Fibroblast of skin of scalp (primary cell): ENCODE measurements at regions not wholly inside any gene's neighbourhood (a gene's known extent, or its start where the extent isn't known, plus 50 kb on each side); places are given as distances from the start of the nearest gene placed in this dataset.

Source experiments
- DNase-seq: peaks from one replicate; pipeline ENCODE4 v3.0.0-alpha.2; 2013

DNA sequence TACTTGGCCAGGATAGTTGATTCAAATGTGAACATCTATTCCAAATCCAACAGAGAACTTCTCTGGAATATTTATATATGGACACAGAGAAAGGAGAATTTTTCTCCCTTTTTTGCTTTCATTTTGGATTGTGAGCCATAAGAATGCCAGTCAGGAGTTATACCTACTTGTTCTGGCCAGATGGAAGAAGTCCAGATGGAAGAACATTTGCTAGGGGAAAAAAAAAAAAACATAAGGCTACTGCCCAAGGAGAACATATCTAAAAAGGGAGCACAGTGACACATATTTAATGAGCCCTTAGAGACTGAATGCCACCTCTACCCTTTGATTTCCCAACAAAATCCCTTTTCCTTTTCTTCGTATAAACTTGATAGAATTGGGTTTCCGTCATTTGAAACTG is 61.7 kb upstream of the PPP2R2B start:
- DNase-seq, result no peak

DNA sequence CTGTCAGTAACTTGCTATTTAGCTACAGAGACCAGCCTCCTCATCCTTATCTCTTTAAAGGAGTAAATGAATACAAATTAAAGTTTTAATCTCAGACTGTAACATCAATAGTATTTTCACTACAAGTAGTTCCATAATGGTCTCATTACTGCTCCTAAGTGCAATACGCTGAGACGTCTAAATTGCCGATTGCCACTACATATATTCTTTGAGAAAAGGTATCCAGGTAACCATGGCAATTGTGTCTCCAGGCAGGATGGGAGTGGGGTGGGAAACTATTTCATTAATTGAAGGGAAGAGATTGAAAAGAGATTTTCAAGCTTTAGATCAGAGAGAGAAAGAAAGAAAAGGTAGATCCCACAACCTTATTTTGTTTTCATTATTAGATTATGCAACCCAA is 65.5 kb upstream of the PPP2R2B start:
- DNase-seq, result no peak

DNA sequence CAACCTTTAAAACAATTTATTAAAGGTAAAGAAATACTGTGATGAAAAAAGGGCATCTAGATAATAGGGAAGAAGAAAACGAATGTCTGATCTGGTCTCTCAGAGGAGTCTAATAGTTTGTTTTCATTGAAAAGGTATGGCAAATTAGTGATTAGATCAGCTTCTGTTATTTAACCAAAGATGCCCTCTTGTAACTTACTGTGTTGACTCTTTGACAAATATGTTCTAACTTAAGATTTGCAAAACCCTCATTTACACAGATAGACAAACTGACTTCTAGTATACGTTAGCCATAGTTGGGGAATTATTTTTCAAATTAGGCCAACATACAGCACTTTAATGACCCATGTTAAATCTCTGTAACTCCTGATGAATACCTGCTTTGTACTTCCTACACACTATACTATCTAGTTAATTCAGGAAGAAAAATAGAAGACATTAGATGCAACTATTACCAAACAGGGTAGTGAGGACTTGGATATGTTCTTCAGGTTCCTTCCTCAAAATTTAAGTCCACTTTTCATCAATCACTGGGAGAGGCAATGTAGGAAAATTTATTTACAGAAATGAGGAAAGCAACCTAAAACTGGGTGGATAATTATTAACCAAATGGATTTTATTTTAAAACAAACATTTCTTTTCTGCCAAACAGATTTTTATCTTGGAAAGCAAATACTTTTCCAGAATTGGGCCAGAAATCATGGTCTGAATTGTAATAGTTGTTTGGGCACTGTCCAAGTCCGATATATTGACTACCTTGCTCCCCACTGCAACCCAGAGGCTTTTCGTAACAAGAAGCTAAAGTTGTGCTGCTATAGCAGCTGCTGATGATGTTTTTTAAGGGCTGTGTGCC is 66.4 kb upstream of the PPP2R2B start:
- no peak for DNase-seq

DNA sequence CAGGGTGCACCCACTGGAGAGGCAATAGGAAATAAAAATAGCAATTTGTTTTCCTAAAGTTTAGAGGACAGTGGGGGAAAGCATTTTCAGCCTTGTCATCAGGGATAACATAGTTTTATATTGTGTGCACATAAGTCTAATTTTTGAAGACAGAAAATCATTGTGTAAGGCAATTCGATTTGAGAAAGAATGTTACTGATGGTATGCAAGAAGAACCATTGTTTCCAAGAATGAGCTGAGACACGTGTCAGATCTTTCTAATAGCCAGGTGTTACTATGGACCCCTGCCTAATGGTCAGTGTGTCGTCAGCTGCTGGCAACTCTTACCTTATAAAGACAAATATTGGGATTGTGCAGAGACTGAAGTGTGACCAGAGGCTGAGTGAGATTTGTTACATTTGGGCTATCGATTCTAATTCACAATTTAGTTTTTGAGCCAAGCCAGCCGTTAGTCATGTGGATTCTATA is 67.1 kb upstream of the PPP2R2B start:
- no peak for DNase-seq

DNA sequence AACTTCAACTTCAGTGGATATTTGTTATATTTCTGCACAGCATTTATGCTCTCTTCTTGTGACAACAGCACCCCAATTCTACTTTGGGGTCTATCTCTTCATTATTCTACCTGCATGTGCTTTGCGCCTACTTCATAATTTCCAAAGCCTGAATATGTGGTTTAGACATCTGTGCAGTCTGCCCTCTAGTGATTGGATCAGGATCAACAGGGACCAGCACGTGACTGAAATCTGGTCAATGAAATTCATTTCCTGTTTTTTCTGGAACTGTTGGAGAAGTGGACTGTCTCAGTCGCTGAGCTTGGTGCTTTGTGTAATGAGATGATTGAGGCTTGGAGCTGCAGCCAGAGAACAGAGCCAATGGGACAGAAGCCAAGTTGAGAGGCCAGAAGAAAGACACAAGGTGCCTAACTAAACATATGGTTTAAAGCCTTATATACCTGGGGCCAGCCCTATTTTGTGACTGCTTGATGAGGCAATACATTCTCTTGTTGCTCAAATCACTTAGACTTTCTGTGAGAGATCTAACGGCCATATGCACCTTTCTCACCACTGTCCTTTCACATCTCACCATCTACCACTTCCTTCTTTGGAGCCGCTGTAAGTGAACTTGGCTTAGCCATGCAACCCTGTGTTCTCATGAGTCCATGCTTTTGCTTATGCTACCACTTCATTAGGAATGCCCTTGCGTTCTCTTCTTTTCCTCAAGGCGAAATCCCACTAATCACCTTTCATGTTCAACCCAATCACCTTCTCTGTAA is 68.8 kb upstream of the PPP2R2B start:
- DNase-seq, result no peak

DNA sequence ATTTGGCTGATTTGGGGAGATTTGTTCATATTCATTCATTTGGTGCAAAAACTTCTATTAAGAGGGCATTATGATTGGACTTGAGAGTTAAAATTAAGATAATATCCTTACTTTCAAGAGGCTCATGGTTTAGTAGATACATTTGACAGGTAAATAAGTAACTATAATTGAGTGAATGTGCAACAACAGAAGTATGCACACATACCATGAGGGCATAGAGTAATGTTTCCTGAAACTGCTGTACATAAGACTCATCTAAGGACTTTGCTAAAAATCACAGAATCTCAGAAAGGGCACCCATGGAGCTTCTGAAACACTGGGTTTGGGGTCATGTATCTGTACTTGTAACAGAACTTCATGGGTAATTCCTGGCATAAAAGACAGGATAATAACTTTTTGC is 70.1 kb upstream of the PPP2R2B start:
- no peak for DNase-seq

DNA sequence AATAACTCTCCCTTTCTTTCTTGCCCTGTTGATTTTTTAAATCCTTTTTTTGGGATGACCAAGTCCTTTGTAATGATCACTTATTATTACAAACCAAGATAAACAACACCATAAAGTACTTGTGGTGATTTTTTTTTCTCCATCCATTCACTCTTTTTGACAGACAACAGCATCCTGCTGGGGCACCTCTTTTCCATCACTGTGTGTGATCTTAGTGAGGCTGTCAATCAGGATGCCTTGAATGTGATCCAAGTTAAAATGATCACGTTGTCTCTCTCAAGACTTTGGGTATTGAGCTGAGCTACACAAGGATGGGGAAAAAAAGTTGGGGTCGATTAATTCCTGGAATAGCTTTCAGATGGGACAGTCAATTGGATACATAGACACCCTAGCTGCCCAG is 73.6 kb upstream of the PPP2R2B start:
- no peak for DNase-seq

DNA sequence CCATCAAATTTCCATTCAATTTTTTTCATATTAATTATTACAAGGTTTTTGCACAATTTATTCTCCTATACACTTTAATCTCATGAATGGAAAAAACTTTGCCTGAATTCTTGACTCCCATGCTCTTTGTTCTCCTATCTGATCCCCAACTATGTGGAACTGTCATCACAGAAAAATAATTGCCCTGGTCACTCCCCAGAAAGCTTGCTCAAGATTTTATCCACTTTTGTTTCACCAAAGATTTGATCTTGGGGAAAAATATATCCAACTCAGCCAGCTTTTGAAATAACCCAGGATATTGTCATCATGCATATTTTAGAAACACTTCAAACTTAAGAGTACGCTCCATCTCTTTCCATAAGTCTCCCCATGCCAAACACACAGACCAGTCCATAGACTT is 77.7 kb upstream of the PPP2R2B start:
- DNase-seq, result no peak

DNA sequence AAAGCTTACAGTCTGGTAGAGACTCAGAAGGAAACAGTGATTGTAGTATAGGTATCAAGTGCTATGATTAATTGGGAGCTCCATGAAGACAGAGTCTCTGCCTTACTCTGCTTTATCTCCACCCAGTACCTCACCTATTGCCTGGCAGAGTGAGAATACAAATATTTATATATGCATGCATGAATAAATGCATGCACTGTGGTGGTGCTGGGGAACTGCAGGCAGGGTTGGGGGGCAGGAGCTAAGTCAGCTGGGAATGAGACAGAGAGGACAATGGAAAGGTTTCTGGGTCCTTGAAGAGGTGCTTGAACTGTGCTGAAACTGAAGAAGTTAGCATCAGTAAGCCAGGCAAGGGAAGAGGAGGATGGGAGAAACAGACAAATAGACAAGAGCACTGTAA is 80.8 kb upstream of the PPP2R2B start:
- DNase-seq, result no peak

DNA sequence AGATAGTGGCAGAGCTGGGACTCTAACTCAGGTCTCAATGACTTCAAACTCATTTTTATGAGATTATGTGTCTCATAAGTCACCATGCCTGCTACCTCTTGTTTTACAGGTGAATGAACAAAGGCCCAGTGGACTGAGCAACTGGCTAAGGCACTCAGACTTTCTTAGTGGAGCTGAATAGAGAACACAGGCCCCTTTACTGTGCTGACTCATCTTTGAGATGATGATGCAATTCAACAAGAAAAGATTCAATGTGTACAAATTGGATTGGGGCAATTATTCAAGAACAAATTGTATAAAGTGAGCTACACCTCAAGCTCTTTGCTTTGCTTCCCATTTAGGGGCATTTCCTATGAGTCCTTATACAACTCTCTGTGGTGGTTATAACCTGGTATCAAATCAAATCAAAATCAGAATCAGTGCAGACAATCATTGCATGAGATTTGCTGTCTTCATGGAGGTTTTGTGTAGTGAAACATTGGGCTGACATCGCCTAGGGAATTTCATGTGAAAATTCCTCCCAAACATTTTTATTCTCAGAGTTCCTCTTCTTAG is 84.3 kb upstream of the PPP2R2B start:
- peak; percentile 29 for DNase-seq

DNA sequence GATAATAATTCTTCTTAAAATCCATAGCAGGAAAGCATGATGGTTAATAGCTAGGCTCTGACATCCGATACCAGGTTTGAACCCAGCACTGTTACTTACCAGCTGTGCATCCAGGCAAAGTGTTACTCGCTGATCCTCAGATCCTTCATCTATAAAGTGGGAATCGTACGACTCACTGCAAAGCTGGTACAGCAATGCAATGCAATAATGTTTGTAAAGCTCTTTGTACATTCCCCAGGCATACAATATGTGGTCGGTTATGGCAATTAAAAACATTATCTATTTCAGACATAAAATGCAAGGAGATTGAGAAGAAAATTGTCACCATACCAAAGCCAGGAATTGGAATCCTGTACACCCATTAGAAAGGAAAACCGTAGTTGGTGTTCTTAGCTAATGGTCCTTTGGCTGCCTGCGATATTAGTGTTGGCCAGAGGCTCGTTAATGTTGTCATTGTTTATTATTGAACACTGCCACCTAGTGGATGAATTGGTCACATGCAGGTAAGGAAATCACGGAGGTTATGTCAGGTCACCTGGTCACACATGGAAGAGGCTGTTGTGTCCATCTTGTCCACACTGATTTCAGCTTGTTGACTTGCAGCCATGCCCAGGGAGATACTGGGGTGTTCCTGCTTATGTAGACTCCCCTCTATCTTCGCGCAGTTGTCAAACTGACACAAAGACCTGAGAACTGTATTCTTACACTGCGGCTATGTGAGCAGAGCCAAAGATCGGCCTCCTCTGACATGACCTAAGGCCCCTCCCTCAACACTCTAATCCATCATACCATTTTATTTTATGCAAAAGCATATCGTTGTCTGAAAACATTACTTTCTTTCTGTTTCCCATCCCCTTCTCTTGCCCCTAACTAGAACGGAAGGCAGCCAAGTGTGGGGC is 87.5 kb upstream of the PPP2R2B start:
- peak; percentile 71 for DNase-seq

DNA sequence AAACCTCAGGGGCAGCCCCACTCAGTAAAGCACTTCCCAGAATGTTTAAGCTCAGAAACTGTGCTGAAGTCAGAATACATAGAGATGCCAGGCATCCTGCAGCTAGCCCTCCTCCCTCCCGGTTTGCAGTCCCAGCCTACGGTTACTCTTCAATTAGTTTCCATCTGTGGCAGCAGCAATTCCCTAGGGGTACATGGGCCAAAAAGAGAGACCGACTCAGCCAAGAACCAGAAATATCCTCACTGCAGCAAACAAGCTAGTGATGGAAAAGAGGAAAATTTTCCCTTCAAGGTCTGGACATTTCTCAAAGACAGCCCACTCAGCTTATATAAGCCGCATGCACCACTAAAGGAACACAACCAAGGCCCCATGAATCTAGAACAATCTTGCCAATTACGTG is 89.1 kb upstream of the PPP2R2B start:
- no peak for DNase-seq

DNA sequence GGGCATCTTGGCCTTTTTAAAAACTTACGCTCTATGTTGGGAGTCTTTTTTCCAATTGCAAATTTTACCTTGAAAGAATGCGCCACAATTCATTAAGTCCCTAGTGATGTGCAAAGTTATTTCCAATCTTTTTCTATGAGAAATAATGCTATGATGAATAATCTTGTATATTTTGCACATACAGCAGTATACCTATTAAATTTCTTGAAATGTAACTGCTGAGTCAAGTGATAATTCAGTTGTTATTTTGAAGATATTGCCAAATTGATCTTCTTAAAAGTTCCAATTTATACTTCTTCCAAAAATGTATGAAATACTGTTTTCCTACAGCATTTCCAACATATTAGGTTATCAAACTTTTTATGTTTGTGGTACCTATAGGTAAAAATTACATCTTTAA is 92.8 kb upstream of the PPP2R2B start:
- no peak for DNase-seq

DNA sequence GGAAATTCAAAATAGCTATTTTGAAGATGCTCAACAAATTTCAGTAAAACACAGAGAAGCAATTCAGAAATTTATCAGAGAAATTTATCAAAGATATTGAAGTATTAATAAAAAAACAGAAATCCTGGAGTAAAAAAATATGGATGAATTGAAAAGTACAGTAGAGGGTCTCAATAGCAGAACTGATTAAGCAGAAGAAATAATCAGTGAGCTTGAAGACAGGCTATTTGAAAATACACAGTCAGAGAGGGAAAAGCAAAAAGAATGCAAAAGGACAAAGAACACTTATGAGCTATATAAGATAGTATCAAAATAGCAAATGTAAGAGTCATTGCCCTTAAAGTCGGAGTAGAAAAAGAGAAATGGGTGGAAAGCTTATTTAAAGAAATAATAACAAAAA is 107.9 kb upstream of the PPP2R2B start:
- no peak for DNase-seq

DNA sequence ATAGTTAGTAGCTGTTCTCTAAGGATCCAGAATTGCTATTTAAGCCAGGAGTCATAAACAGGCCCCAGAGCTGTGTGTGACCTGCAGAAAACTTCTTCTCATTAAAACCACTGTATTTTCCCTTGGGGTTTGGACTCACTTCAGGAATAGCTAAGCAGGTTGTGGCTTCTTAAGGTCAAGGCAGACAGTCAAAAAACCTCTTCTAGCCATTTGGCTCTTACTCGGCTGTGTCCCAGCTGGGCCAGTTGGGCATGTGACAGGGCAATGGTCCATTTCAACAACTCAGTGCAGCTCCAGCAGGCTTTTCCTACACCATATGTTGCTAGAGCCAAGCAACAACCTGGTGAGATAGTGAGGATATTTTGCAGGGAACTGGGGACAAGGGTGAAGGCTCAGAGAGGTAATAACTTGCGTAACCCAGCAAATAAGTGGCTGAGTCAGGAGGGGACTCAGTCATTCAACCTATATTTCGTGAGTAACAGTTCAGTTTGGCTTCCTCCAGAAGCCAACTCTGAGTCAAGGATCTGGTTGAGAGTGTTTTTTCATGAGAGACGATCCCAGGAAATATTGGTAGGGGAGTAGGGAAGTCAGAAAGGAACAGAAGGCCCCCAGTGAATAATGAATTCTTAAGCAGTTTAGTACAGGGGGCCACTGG is 115.4 kb upstream of the PPP2R2B start:
- DNase-seq, result no peak

DNA sequence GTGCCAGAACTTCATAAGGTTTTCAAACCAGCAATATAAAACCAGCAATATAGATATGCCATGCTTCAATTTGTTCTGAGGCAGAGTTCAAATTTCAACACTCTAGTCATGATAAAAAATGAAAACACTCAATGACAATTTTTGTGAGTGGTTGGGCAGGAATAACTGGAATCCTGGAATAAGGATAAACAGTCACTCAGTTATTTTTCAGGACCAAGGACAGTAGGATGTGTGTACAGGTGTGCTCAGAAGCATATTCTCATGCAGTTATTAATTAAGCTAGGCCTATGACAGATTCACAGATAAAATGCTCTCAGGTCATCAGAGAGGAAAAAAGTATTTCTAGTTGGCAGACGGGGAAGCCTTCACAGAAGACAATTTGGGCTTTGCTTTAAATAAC is 117.3 kb upstream of the PPP2R2B start:
- no peak for DNase-seq

DNA sequence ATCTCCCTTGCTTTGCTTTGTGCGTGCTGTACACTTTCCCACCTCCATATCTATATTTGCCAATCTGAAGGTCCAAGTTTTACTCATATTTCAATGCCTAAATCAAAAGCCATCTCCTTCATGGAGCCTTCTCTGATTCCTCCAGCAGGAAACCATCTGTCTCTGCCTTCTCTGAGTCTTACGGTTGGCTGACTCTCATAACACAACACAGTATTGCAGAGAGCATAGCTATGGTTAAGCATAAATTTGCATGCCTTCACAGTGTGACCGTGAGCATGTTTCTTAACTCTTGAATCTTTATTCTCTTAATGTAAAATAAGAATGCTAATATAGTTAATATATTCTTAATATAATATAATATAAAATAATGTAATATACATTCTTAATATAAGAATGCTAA is 136.8 kb upstream of the PPP2R2B start:
- DNase-seq, result no peak

DNA sequence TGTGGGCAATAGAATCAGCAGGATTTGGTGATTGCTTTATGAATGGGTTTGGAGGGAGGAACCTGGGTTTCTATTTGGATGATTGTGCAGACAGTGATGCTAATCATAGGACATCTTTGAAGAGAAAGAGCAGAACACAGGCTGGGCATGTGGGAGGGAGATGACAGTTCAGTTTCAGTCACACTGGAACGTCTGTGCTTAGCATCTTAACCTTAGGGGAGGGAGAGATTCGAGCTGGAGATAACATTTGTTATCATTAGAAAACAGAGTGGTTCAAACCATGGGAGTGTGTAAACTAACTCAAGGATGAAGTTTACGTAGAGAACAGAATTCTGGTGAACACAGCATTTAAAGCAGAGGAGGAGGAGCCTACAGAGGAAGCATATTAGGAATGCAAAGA is 138.6 kb upstream of the PPP2R2B start:
- no peak for DNase-seq

DNA sequence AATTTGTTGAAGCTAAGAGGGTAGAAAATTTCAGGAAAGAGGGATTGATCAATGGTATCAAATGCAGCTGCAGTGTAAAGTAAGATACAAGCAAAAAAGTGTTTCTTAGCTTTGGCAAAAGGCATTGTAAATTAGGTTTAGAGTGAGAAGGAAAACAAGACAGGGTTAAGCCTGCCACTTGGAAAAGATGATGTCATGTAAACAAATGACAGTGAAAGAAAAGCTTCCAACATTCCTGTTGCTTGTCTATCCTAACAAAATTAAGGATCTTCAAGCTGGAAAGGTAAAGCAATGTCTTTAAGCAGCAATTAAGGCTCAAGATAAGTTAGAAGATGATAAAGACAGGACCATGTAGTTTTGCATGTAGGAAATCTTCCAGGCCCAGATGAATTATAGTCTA is 139.1 kb upstream of the PPP2R2B start:
- no peak for DNase-seq

DNA sequence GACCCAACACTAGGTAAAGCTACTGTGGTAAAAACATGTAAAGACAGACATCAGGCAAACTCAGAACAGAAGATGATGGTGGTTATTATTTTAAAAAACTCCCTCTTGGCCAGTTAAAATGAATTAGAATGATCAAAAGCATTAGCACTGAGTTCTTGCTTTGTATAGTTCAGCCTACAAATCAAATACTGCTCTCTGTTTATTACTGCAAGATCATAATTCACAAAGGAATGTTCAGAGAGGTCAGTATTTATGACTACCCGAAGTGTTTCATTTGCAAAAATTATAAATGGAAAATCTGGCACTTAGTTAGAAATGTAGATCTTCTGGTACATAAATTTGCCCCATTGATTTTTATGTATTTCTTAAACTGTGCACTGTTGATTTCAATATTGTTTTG is 140.3 kb upstream of the PPP2R2B start:
- no peak for DNase-seq

DNA sequence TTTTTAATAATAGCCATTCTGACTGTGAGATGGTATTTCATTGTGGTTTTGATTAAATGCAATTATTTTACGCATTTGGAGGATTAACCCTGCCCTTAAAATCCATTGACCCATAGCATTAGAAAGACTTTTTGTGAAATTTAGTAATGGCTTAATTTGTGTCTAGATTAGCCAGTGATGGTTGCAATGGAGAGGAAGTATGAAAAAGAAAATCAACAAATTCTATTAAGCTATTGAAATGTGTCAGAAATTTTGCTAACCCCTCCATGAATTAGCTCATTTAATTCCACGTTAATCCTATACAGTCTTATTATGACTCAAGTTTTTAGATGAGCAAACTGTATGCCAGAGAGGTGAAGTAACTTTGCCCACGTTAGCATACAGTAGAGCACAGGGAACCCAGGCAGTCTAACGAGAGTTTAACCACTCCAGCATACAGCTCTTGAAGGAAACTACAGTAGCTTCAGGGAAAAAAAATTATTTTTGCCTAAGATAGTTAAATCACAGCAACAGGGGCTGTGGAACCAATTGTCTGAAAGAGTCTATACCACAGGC is 158.2 kb upstream of the PPP2R2B start:
- DNase-seq, result no peak
